NT2/D1 (cell line): ENCODE measurements at regions not wholly inside any gene's neighbourhood (a gene's known extent, or its start where the extent isn't known, plus 50 kb on each side); places are given as distances from the start of the nearest gene placed in this dataset.

ENCODE experiments used
- SUZ12 ChIP-seq: IDR thresholded peaks from 2 replicates; pipeline ENCODE4 v1.6.1; 2011; ENCODE audit not compliant: insufficient read length, insufficient read depth; ENCODE audit errors: extremely low read depth
- YY1 ChIP-seq: IDR thresholded peaks from 2 replicates; pipeline ENCODE4 v1.6.1; 2011; ENCODE audit not compliant: insufficient read length, insufficient read depth

DNA sequence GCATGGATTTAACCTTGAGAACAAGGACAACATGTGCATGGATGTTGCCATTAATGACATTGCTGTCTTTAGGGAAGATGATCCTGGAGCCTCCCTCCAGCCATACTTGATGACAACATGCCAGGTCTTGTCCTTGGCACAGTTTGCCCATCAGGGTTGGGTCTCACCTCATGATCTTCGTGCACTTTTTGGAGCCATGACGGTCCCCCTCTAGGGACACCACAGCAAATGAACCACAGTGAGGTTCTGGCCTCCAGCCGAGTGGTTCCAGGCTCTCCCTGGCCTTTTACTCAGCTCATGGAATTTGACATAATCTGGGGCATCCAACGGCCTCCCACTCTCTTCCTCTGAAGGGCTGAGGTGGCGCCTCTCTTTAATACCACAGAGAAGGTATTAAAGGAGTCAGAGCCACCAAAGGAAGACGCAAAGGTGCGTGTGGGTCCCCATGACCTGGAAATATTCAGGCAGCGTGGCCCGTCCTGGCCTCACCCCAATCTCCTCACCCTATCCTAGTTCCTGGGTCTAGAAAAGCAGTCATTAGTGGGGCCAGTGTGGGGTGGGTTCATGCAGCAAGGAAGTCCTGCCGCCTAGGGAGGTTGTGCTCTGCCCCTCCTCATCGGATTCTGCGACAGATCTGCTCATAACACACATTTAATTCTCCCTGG is 184.8 kb downstream of the CXCL12 start:
- TF ChIP-seq YY1, result no peak
- no peak for TF ChIP-seq SUZ12
